ENCODE measurements at regions not wholly inside any gene's neighbourhood (a gene's known extent, or its start where the extent isn't known, plus 50 kb on each side); places are given as distances from the start of the nearest gene placed in this dataset.

- DNase-seq (ENCODE audit: low spot score): no peak
Measured at GRCh38 chr14:34039428-34040047, 88.7 kb upstream of the EGLN3 start.

GRCh38 chr14:34038358-34039057, 87.6 kb upstream of the EGLN3 start:
- no peak for DNase-seq (ENCODE audit: low spot score)

GRCh38 chr14:34036319-34036766, 85.5 kb upstream of the EGLN3 start:
- DNase-seq (ENCODE audit: low spot score): no peak

GRCh38 chr14:34035934-34036250, 85.0 kb upstream of the EGLN3 start:
- DNase-seq (ENCODE audit: low spot score): no peak

- DNase-seq (ENCODE audit: low spot score): no peak
Measured at GRCh38 chr14:34035177-34035933, 84.5 kb upstream of the EGLN3 start.

- no peak for DNase-seq (ENCODE audit: low spot score)
Measured at GRCh38 chr14:34034447-34035176, 83.7 kb upstream of the EGLN3 start.

- DNase-seq (ENCODE audit: low spot score): no peak
Measured at GRCh38 chr14:34032720-34033119, 81.8 kb upstream of the EGLN3 start.

- DNase-seq (ENCODE audit: low spot score): no peak
Measured at GRCh38 chr14:34030864-34031263, 80.0 kb upstream of the EGLN3 start.

GRCh38 chr14:34029921-34030334, 79.1 kb upstream of the EGLN3 start:
- DNase-seq (ENCODE audit: low spot score): no peak

GRCh38 chr14:34027990-34028495, 77.2 kb upstream of the EGLN3 start:
- DNase-seq (ENCODE audit: low spot score): no peak

GRCh38 chr14:34027130-34027989, 76.5 kb upstream of the EGLN3 start:
- DNase-seq (ENCODE audit: low spot score): no peak

GRCh38 chr14:34025325-34026017, 74.6 kb upstream of the EGLN3 start:
- no peak for DNase-seq (ENCODE audit: low spot score)

- DNase-seq (ENCODE audit: low spot score): no peak
Measured at GRCh38 chr14:34024768-34025144, 73.9 kb upstream of the EGLN3 start.

- DNase-seq (ENCODE audit: low spot score): no peak
Measured at GRCh38 chr14:34023824-34024767, 73.2 kb upstream of the EGLN3 start.

GRCh38 chr14:34021096-34021495, 70.2 kb upstream of the EGLN3 start:
- DNase-seq (ENCODE audit: low spot score): no peak

- DNase-seq (ENCODE audit: low spot score): no peak
Measured at GRCh38 chr14:34020014-34020413, 69.1 kb upstream of the EGLN3 start.

GRCh38 chr14:34018564-34019244, 67.8 kb upstream of the EGLN3 start:
- no peak for DNase-seq (ENCODE audit: low spot score)

GRCh38 chr14:34018125-34018524, 67.3 kb upstream of the EGLN3 start:
- DNase-seq (ENCODE audit: low spot score): no peak

GRCh38 chr14:34015383-34015782, 64.5 kb upstream of the EGLN3 start:
- DNase-seq (ENCODE audit: low spot score): no peak

Data from hepatic stellate cell (primary cell).